G401 (cell line): ENCODE measurements at regions not wholly inside any gene's neighbourhood (a gene's known extent, or its start where the extent isn't known, plus 50 kb on each side); places are given as distances from the start of the nearest gene placed in this dataset.
"Not testable (repeated sequence)": the region's sequence is repeated elsewhere in the genome, so short reads cannot be mapped to it uniquely, and the experiment has no call there.

Experiments
- DNase-seq: peaks from one replicate; pipeline ENCODE4 v3.0.0-alpha.2; 2015; ENCODE audit warnings: low spot score
- in situ Hi-C: cut with HindIII; loops from 2 replicates; pipeline ENCODE4 v1.10.0; 2016; ENCODE audit warnings: low sequenced_read_pairs, mixed read lengths

GRCh38 chrX:460823-461640, 74.3 kb upstream of the PPP2R3B start:
- no peak for DNase-seq
- in situ Hi-C loops = no loop called here

GRCh38 chrX:462853-463252, 76.1 kb upstream of the PPP2R3B start:
- in situ Hi-C loops = no loop called here
- DNase-seq = no peak

- in situ Hi-C loops = no loop called here
These were observed 78.9 kb upstream of the PPP2R3B start for GRCh38 chrX:465418-466215.

GRCh38 chrX:466836-467235, 80.1 kb upstream of the PPP2R3B start:
- in situ Hi-C loops, DNase-seq: not testable (repeated sequence)

More at GRCh38 chrX:465418-466215, 78.9 kb upstream of the PPP2R3B start:
- DNase-seq = no peak

GRCh38 chrX:467686-468085, 81.0 kb upstream of the PPP2R3B start:
- DNase-seq, in situ Hi-C loops: not testable (repeated sequence)

- in situ Hi-C loops = no loop called here
- DNase-seq = no peak
These were observed 82.3 kb upstream of the PPP2R3B start for GRCh38 chrX:468979-469378.

GRCh38 chrX:470686-471085, 84.0 kb upstream of the PPP2R3B start:
- in situ Hi-C loops = no loop called here
- no peak for DNase-seq

- no peak for DNase-seq
- in situ Hi-C loops = no loop called here
These were observed 84.6 kb upstream of the PPP2R3B start for GRCh38 chrX:471281-471680.

GRCh38 chrX:472275-472674, 85.6 kb upstream of the PPP2R3B start:
- in situ Hi-C loops = not testable (repeated sequence)

GRCh38 chrX:475926-476723, 89.4 kb upstream of the PPP2R3B start:
- in situ Hi-C loops = no loop called here
- DNase-seq = no peak

More at GRCh38 chrX:472275-472674, 85.6 kb upstream of the PPP2R3B start:
- DNase-seq = not testable (repeated sequence)

GRCh38 chrX:476724-477075, 90.0 kb upstream of the PPP2R3B start:
- DNase-seq = no peak
- in situ Hi-C loops = no loop called here

GRCh38 chrX:477441-478012, 90.8 kb upstream of the PPP2R3B start:
- in situ Hi-C loops = no loop called here
- DNase-seq = no peak

- in situ Hi-C loops = no loop called here
- DNase-seq = no peak
These were observed 92.7 kb upstream of the PPP2R3B start for GRCh38 chrX:479273-479981.

GRCh38 chrX:480861-481417, 94.2 kb upstream of the PPP2R3B start:
- DNase-seq = no peak
- in situ Hi-C loops = loop anchor here (10.0 kb wide), 1 partner anchor 674 kb away; no protein-coding TSS in a partner anchor

- DNase-seq = no peak
- in situ Hi-C loops = loop anchor here (10.0 kb wide), 1 partner anchor 673 kb away; no protein-coding TSS in a partner anchor
These were observed 95.5 kb upstream of the PPP2R3B start for GRCh38 chrX:482192-482701.

- in situ Hi-C loops = loop anchor here (10.0 kb wide), 1 partner anchor 672 kb away; no protein-coding TSS in a partner anchor
- DNase-seq = no peak
These were observed 96.0 kb upstream of the PPP2R3B start for GRCh38 chrX:482702-483203.

- DNase-seq = no peak
- in situ Hi-C loops = loop anchor here (10.0 kb wide), 1 partner anchor 669 kb away; no protein-coding TSS in a partner anchor
These were observed 98.7 kb upstream of the PPP2R3B start for GRCh38 chrX:485368-485767.

- DNase-seq = no peak
- in situ Hi-C loops = loop anchor here (10.0 kb wide), 1 partner anchor 668 kb away; no protein-coding TSS in a partner anchor
These were observed 99.6 kb upstream of the PPP2R3B start for GRCh38 chrX:486325-486724.
